ENCODE measurements at regions not wholly inside any gene's neighbourhood (a gene's known extent, or its start where the extent isn't known, plus 50 kb on each side); places are given as distances from the start of the nearest gene placed in this dataset.

- TF ChIP-seq CTCF (IDR thresholded peaks at IDR 0.05; ENCODE audit: borderline replicate concordance, extremely low read depth, low read length, poor library complexity, severe bottlenecking) (no peak), EZH2 (IDR thresholded peaks at IDR 0.05; ENCODE audit: borderline replicate concordance, low read depth, low read length, severe bottlenecking) (no peak)
- H3K9ac ChIP-seq (ENCODE audit: low read depth, low read length) = no peak overlapping the region
- no peaks in the 10 kb centered on the region for H3K9me3 ChIP-seq (ENCODE audit: insufficient read depth, low read length, severe bottlenecking)
- no peak overlapping the region for H3K4me3 ChIP-seq (ENCODE audit: low read depth in 1 of 2, low read length in 2 of 2)
- no peak overlapping the region for H2AFZ ChIP-seq (ENCODE audit: low read depth, low read length)
- H3K36me3 ChIP-seq (ENCODE audit: insufficient read depth, low read length) = no peaks in the 10 kb centered on the region
- no peaks in the 10 kb centered on the region for H3K27me3 ChIP-seq (ENCODE audit: insufficient read depth, low read length, poor library complexity)
- H3K79me2 ChIP-seq (ENCODE audit: insufficient read depth, low read length) = no peaks in the 10 kb centered on the region
- ATAC-seq (ENCODE audit: insufficient read depth, low read depth) (no peak), DNase-seq (no peak)
- H3K4me2 ChIP-seq (ENCODE audit: insufficient read depth, low read length) = no peak overlapping the region
- H3K4me1 ChIP-seq (ENCODE audit: insufficient read depth, low read length) = no peaks in the 10 kb centered on the region
- no peak overlapping the region for H3K27ac ChIP-seq (ENCODE audit: low read length)
- no peaks in the 10 kb centered on the region for H4K20me1 ChIP-seq (ENCODE audit: insufficient read depth, low read length)
Observed at GRCh38 chr1:184186167-184186566, 134.6 kb downstream of the TSEN15 start.

GRCh38 chr1:184187097-184187496, 135.6 kb downstream of the TSEN15 start:
- Histone ChIP-seq H3K4me1 (ENCODE audit: insufficient read depth, low read length) (no peaks in the 10 kb centered on the region), H3K27me3 (ENCODE audit: insufficient read depth, low read length, poor library complexity) (no peaks in the 10 kb centered on the region), H3K79me2 (ENCODE audit: insufficient read depth, low read length) (no peaks in the 10 kb centered on the region), H4K20me1 (ENCODE audit: insufficient read depth, low read length) (no peaks in the 10 kb centered on the region), H2AFZ (ENCODE audit: low read depth, low read length) (no peak overlapping the region), H3K9me3 (ENCODE audit: insufficient read depth, low read length, severe bottlenecking) (no peaks in the 10 kb centered on the region), H3K36me3 (ENCODE audit: insufficient read depth, low read length) (no peaks in the 10 kb centered on the region), H3K9ac (ENCODE audit: low read depth, low read length) (no peak overlapping the region), H3K4me2 (ENCODE audit: insufficient read depth, low read length) (no peak overlapping the region), H3K27ac (ENCODE audit: low read length) (no peak overlapping the region), H3K4me3 (ENCODE audit: low read depth in 1 of 2, low read length in 2 of 2) (no peak overlapping the region)
- DNase-seq (no peak), ATAC-seq (ENCODE audit: insufficient read depth, low read depth) (no peak)
- TF ChIP-seq CTCF (IDR thresholded peaks at IDR 0.05; ENCODE audit: borderline replicate concordance, extremely low read depth, low read length, poor library complexity, severe bottlenecking) = no peak
- no peak for TF ChIP-seq EZH2 (IDR thresholded peaks at IDR 0.05; ENCODE audit: borderline replicate concordance, low read depth, low read length, severe bottlenecking)

GRCh38 chr1:184188037-184188436, 136.5 kb downstream of the TSEN15 start:
- Histone ChIP-seq H3K4me3 (ENCODE audit: low read depth in 1 of 2, low read length in 2 of 2) (no peak overlapping the region), H3K9me3 (ENCODE audit: insufficient read depth, low read length, severe bottlenecking) (no peaks in the 10 kb centered on the region), H3K4me2 (ENCODE audit: insufficient read depth, low read length) (no peak overlapping the region), H3K27ac (ENCODE audit: low read length) (no peak overlapping the region), H3K9ac (ENCODE audit: low read depth, low read length) (no peak overlapping the region), H3K27me3 (ENCODE audit: insufficient read depth, low read length, poor library complexity) (no peaks in the 10 kb centered on the region), H3K36me3 (ENCODE audit: insufficient read depth, low read length) (no peaks in the 10 kb centered on the region), H4K20me1 (ENCODE audit: insufficient read depth, low read length) (no peaks in the 10 kb centered on the region), H3K4me1 (ENCODE audit: insufficient read depth, low read length) (no peaks in the 10 kb centered on the region), H3K79me2 (ENCODE audit: insufficient read depth, low read length) (no peaks in the 10 kb centered on the region), H2AFZ (ENCODE audit: low read depth, low read length) (no peak overlapping the region)
- DNase-seq (no peak), ATAC-seq (ENCODE audit: insufficient read depth, low read depth) (no peak)
- TF ChIP-seq CTCF (IDR thresholded peaks at IDR 0.05; ENCODE audit: borderline replicate concordance, extremely low read depth, low read length, poor library complexity, severe bottlenecking) (no peak), EZH2 (IDR thresholded peaks at IDR 0.05; ENCODE audit: borderline replicate concordance, low read depth, low read length, severe bottlenecking) (no peak)

- DNase-seq (no peak), ATAC-seq (ENCODE audit: insufficient read depth, low read depth) (no peak)
- Histone ChIP-seq H3K36me3 (ENCODE audit: insufficient read depth, low read length) (no peaks in the 10 kb centered on the region), H3K4me2 (ENCODE audit: insufficient read depth, low read length) (no peak overlapping the region), H2AFZ (ENCODE audit: low read depth, low read length) (no peak overlapping the region), H4K20me1 (ENCODE audit: insufficient read depth, low read length) (no peaks in the 10 kb centered on the region), H3K4me1 (ENCODE audit: insufficient read depth, low read length) (no peaks in the 10 kb centered on the region), H3K27ac (ENCODE audit: low read length) (no peak overlapping the region), H3K9ac (ENCODE audit: low read depth, low read length) (no peak overlapping the region), H3K27me3 (ENCODE audit: insufficient read depth, low read length, poor library complexity) (no peaks in the 10 kb centered on the region), H3K79me2 (ENCODE audit: insufficient read depth, low read length) (no peaks in the 10 kb centered on the region), H3K4me3 (ENCODE audit: low read depth in 1 of 2, low read length in 2 of 2) (no peak overlapping the region), H3K9me3 (ENCODE audit: insufficient read depth, low read length, severe bottlenecking) (no peaks in the 10 kb centered on the region)
- TF ChIP-seq EZH2 (IDR thresholded peaks at IDR 0.05; ENCODE audit: borderline replicate concordance, low read depth, low read length, severe bottlenecking) (no peak), CTCF (IDR thresholded peaks at IDR 0.05; ENCODE audit: borderline replicate concordance, extremely low read depth, low read length, poor library complexity, severe bottlenecking) (no peak)
Observed at GRCh38 chr1:184189361-184189760, 137.8 kb downstream of the TSEN15 start.
